PFSK-1 (cell line): ENCODE measurements at regions not wholly inside any gene's neighbourhood (a gene's known extent, or its start where the extent isn't known, plus 50 kb on each side); places are given as distances from the start of the nearest gene placed in this dataset.

Source experiments
- FOXP2 ChIP-seq: optimal IDR thresholded peaks from 2 replicates; pipeline ENCODE3; 2011; ENCODE audit warnings: borderline replicate concordance, control low read depth, inconsistent platforms; ENCODE audit not compliant: insufficient read depth; ENCODE audit errors: extremely low read length, extremely low read depth
- POLR2AphosphoS5 ChIP-seq: IDR thresholded peaks from 2 replicates; pipeline ENCODE4 v1.6.1; 2012; ENCODE audit warnings: low read depth, mild to moderate bottlenecking, control low read depth, low read length, moderate library complexity
- SIN3A ChIP-seq: IDR thresholded peaks from 2 replicates; pipeline ENCODE4 v1.6.1; 2012; ENCODE audit warnings: mild to moderate bottlenecking, low read length, moderate library complexity, borderline replicate concordance; ENCODE audit not compliant: insufficient read depth
- TAF1 ChIP-seq: IDR thresholded peaks from 2 replicates; pipeline ENCODE4 v1.6.1; 2012; ENCODE audit warnings: low read length, control low read depth, borderline replicate concordance; ENCODE audit not compliant: insufficient read depth
- TF ChIP-seq, protein P1 (sequence below), 2 experiments: IDR thresholded peaks; 2 replicates each; pipeline versions ENCODE4 v1.6.1 to v1.8.0; 2011 to 2012; ENCODE audit warnings: low read depth in 2 of 2, low read length in 2 of 2, control low read depth in 1 of 2, inconsistent platforms in 1 of 2, mild to moderate bottlenecking in 1 of 2, moderate library complexity in 1 of 2; ENCODE audit not compliant: insufficient read depth in 1 of 2

DNA sequence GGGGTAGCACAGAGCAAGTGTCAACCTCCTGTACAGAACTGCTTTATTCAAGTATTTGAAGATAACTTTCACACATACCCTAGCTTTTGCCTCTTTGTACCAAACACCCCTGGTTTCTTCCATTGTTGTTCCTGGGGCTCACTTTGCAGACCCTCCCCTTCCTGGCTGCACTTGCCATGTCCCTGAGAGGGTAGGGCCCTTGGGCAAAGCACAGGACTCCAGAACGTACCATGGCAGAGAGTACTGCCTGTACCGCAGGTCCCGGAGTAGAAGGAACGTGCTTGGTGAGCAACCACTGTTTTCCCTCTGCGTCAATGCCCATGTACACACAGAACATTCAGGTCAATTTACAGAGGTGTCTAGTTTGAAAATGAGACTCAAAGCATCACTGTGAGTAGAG, 290.4 kb downstream of the EN1 start:
- TF ChIP-seq SIN3A = no peak
- no peak for TF ChIP-seq POLR2AphosphoS5
- no peak for TF ChIP-seq TAF1
- TF ChIP-seq, protein P1, sequence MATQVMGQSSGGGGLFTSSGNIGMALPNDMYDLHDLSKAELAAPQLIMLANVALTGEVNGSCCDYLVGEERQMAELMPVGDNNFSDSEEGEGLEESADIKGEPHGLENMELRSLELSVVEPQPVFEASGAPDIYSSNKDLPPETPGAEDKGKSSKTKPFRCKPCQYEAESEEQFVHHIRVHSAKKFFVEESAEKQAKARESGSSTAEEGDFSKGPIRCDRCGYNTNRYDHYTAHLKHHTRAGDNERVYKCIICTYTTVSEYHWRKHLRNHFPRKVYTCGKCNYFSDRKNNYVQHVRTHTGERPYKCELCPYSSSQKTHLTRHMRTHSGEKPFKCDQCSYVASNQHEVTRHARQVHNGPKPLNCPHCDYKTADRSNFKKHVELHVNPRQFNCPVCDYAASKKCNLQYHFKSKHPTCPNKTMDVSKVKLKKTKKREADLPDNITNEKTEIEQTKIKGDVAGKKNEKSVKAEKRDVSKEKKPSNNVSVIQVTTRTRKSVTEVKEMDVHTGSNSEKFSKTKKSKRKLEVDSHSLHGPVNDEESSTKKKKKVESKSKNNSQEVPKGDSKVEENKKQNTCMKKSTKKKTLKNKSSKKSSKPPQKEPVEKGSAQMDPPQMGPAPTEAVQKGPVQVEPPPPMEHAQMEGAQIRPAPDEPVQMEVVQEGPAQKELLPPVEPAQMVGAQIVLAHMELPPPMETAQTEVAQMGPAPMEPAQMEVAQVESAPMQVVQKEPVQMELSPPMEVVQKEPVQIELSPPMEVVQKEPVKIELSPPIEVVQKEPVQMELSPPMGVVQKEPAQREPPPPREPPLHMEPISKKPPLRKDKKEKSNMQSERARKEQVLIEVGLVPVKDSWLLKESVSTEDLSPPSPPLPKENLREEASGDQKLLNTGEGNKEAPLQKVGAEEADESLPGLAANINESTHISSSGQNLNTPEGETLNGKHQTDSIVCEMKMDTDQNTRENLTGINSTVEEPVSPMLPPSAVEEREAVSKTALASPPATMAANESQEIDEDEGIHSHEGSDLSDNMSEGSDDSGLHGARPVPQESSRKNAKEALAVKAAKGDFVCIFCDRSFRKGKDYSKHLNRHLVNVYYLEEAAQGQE (IDR thresholded peaks at IDR 0.05; ENCODE audit: insufficient read depth in 1 of 2, low read depth in 2 of 2, low read length in 2 of 2) = no peak
- no peak for TF ChIP-seq FOXP2

GRCh38 chr2:118554616-118555015, 292.8 kb downstream of the EN1 start:
- no peak for TF ChIP-seq TAF1
- TF ChIP-seq POLR2AphosphoS5 = no peak
- TF ChIP-seq FOXP2 = no peak
- TF ChIP-seq, protein P1 (IDR thresholded peaks at IDR 0.05; ENCODE audit: insufficient read depth in 1 of 2, low read depth in 2 of 2, low read length in 2 of 2) = no peak
- no peak for TF ChIP-seq SIN3A

DNA sequence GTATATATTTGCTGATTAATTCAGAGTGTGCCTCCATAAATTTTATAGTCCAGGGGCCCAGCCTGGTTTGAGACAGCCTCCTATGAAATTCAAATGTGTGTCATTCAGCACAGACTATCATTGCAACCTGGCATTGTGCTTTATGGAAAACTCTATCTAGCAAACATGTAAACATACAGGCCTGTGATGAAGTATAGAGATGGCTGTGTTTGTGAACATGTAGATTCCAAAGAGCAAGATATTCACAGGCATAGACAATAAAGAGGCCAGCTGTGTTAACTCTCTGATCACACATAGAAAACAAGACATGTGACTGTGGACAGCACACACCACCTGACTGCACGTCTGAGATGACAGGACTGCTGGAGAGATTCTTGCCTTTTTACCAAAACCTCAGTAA, 297.9 kb downstream of the EN1 start:
- TF ChIP-seq FOXP2 (no peak), SIN3A (no peak), POLR2AphosphoS5 (no peak), TAF1 (no peak)
- TF ChIP-seq, protein P1 (IDR thresholded peaks at IDR 0.05; ENCODE audit: insufficient read depth in 1 of 2, low read depth in 2 of 2, low read length in 2 of 2) = no peak

DNA sequence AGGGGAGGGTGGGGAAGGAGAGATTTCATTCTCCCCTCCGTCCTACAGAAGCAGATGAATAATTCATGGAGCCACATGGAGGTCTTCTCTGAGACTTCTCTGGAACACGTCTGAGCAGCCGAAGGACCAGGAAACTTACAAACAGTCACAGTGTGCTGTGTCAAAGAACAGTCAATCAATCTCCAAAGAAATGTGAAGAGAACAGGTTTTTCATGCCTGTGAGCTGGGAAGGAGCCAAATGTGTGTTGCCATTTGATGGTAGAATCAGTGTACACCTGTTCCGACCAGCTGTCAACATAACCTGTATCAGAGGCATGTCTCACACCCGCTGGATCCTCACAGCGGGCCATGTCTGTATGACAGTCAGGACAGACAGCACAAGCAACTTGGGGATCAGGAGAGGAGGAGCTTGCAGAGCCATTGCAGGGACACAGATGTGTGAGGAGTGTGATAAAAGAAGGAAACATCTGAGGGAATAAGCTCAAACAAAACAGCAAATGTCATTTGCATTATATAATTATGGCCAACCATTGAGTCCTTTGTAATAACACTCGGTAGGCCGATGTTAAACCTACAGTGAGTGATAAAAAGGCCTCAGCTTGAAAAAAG, 298.5 kb downstream of the EN1 start:
- TF ChIP-seq POLR2AphosphoS5 (no peak), FOXP2 (no peak), SIN3A (no peak), TAF1 (no peak)
- TF ChIP-seq, protein P1 (IDR thresholded peaks at IDR 0.05; ENCODE audit: insufficient read depth in 1 of 2, low read depth in 2 of 2, low read length in 2 of 2) = no peak

- TF ChIP-seq POLR2AphosphoS5 (no peak), SIN3A (no peak)
Measured at GRCh38 chr2:118539290-118539689, 308.2 kb downstream of the EN1 start.
